GM12872 (cell line): ENCODE measurements at regions not wholly inside any gene's neighbourhood (a gene's known extent, or its start where the extent isn't known, plus 50 kb on each side); places are given as distances from the start of the nearest gene placed in this dataset.

Experiments used
- CTCF ChIP-seq: IDR thresholded peaks from 3 replicates; pipeline ENCODE4 v1.5.1; 2011; ENCODE audit warnings: low read depth, mild to moderate bottlenecking, low read length, moderate library complexity; ENCODE audit not compliant: insufficient read depth

GRCh38 chr5:82422001-82422740, 144.0 kb upstream of the RPS23 start:
- no peak for TF ChIP-seq CTCF

GRCh38 chr5:82421119-82421518, 143.0 kb upstream of the RPS23 start:
- TF ChIP-seq CTCF, result no peak

GRCh38 chr5:82419559-82420332, 141.6 kb upstream of the RPS23 start:
- no peak for TF ChIP-seq CTCF

- TF ChIP-seq CTCF, result no peak
Measured at GRCh38 chr5:82418608-82418950, 140.4 kb upstream of the RPS23 start.

GRCh38 chr5:82417776-82418607, 139.8 kb upstream of the RPS23 start:
- no peak for TF ChIP-seq CTCF

GRCh38 chr5:82416512-82416911, 138.4 kb upstream of the RPS23 start:
- no peak for TF ChIP-seq CTCF

GRCh38 chr5:82414041-82414388, 135.9 kb upstream of the RPS23 start:
- no peak for TF ChIP-seq CTCF
